ENCODE measurements at regions not wholly inside any gene's neighbourhood (a gene's known extent, or its start where the extent isn't known, plus 50 kb on each side); places are given as distances from the start of the nearest gene placed in this dataset.

GRCh38 chr1:234537236-234537635 lies 58.3 kb upstream of the TARBP1 start:
- no peak for TF ChIP-seq CTCF (IDR thresholded peaks at IDR 0.05)
- Histone ChIP-seq H2AFZ (no peak overlapping the region), H3K9me3 (ENCODE audit: control insufficient read depth, low read length) (no peaks in the 10 kb centered on the region), H3K4me1 (peaks cover 16% of the 10 kb centered on the region), H3K36me3 (ENCODE audit: control insufficient read depth, insufficient read depth, low read length) (no peaks in the 10 kb centered on the region), H3K9ac (no peak overlapping the region), H3K27me3 (ENCODE audit: control insufficient read depth, insufficient read depth, low read length) (no peaks in the 10 kb centered on the region), H3K27ac (peak overlapping the region; percentile 74), H3K79me2 (no peaks in the 10 kb centered on the region), H3K4me3 (ENCODE audit: low read depth, low read length) (no peak overlapping the region), H3K4me2 (ENCODE audit: low read length) (no peak overlapping the region)

DNA sequence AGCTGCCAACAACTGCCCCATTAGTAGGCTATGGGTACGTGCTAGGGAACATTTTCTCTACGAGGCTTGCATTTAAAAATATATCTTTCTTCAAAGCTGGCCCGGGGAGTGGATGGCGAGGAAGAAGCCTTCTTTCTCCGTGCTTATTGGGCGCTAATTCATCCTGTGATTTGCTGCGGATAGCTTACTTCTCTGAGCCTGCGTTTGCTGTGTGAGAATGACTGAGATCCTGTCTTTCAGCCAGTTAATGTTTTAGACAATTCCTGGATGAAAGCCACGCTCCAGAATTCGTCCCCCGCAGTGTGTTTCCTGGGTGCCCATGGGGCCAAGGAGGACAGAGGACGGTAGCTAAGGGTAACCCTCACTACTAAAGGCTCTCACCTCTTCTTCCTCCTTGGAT lies 57.8 kb upstream of the TARBP1 start:
- Histone ChIP-seq H3K9me3 (ENCODE audit: control insufficient read depth, low read length) (no peaks in the 10 kb centered on the region), H2AFZ (no peak overlapping the region), H3K9ac (no peak overlapping the region), H3K36me3 (ENCODE audit: control insufficient read depth, insufficient read depth, low read length) (no peaks in the 10 kb centered on the region), H3K79me2 (no peaks in the 10 kb centered on the region), H3K4me2 (ENCODE audit: low read length) (no peak overlapping the region), H3K4me3 (ENCODE audit: low read depth, low read length) (no peak overlapping the region), H3K4me1 (peaks cover 18% of the 10 kb centered on the region), H3K27ac (peak overlapping the region; percentile 74), H3K27me3 (ENCODE audit: control insufficient read depth, insufficient read depth, low read length) (no peaks in the 10 kb centered on the region)
- no peak for TF ChIP-seq CTCF (IDR thresholded peaks at IDR 0.05)

GRCh38 chr1:234535763-234536515 lies 57.0 kb upstream of the TARBP1 start:
- Histone ChIP-seq H3K27me3 (ENCODE audit: control insufficient read depth, insufficient read depth, low read length) (no peaks in the 10 kb centered on the region), H3K27ac (peak overlapping the region; percentile 74), H3K36me3 (ENCODE audit: control insufficient read depth, insufficient read depth, low read length) (no peaks in the 10 kb centered on the region), H3K79me2 (no peaks in the 10 kb centered on the region), H3K9me3 (ENCODE audit: control insufficient read depth, low read length) (no peaks in the 10 kb centered on the region), H3K4me2 (ENCODE audit: low read length) (no peak overlapping the region), H3K4me1 (peaks cover 18% of the 10 kb centered on the region), H3K4me3 (ENCODE audit: low read depth, low read length) (no peak overlapping the region), H2AFZ (no peak overlapping the region), H3K9ac (no peak overlapping the region)
- no peak for TF ChIP-seq CTCF (IDR thresholded peaks at IDR 0.05)

DNA sequence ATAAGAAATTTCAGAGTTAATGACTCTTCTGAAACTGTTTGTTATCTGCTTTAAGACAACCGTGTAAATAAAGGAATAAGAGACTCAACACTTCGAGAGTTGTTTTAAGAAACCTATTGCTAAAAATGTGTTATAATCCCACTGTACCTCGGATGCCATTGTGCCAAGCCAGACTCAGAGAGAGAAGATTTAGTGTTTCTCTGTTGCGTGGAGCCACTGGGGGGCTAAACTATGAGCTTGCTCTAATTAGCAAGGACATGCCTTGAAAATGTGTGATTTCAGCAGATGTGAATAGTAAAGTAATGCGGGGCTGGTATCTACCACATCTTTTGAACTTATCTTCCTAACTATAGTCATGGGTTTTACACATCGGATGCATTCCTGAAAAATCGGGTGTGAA lies 56.2 kb upstream of the TARBP1 start:
- Histone ChIP-seq H3K27me3 (ENCODE audit: control insufficient read depth, insufficient read depth, low read length) (no peaks in the 10 kb centered on the region), H3K4me3 (ENCODE audit: low read depth, low read length) (no peak overlapping the region), H3K36me3 (ENCODE audit: control insufficient read depth, insufficient read depth, low read length) (no peaks in the 10 kb centered on the region), H3K4me2 (ENCODE audit: low read length) (peak overlapping the region; percentile 41), H3K79me2 (no peaks in the 10 kb centered on the region), H2AFZ (no peak overlapping the region), H3K4me1 (peaks cover 18% of the 10 kb centered on the region), H3K9ac (no peak overlapping the region), H3K9me3 (ENCODE audit: control insufficient read depth, low read length) (no peaks in the 10 kb centered on the region), H3K27ac (peak overlapping the region; percentile 74)
- TF ChIP-seq CTCF (IDR thresholded peaks at IDR 0.05) = no peak

Data from parathyroid adenoma (tissue), 2 donors.